GM12873 (cell line): ENCODE measurements at regions not wholly inside any gene's neighbourhood (a gene's known extent, or its start where the extent isn't known, plus 50 kb on each side); places are given as distances from the start of the nearest gene placed in this dataset.

Experiments used
- TF ChIP-seq, protein P1 (sequence below): IDR thresholded peaks from 2 replicates; pipeline ENCODE4 v1.5.1; 2012; ENCODE audit warnings: low read depth, mild to moderate bottlenecking, moderate library complexity, low read length, control low read depth; ENCODE audit not compliant: insufficient read depth; ENCODE audit errors: missing control alignments

GRCh38 chr6:21454262-21454661 lies 139.3 kb upstream of the SOX4 start:
- TF ChIP-seq, protein P1, sequence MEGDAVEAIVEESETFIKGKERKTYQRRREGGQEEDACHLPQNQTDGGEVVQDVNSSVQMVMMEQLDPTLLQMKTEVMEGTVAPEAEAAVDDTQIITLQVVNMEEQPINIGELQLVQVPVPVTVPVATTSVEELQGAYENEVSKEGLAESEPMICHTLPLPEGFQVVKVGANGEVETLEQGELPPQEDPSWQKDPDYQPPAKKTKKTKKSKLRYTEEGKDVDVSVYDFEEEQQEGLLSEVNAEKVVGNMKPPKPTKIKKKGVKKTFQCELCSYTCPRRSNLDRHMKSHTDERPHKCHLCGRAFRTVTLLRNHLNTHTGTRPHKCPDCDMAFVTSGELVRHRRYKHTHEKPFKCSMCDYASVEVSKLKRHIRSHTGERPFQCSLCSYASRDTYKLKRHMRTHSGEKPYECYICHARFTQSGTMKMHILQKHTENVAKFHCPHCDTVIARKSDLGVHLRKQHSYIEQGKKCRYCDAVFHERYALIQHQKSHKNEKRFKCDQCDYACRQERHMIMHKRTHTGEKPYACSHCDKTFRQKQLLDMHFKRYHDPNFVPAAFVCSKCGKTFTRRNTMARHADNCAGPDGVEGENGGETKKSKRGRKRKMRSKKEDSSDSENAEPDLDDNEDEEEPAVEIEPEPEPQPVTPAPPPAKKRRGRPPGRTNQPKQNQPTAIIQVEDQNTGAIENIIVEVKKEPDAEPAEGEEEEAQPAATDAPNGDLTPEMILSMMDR, result no peak

DNA sequence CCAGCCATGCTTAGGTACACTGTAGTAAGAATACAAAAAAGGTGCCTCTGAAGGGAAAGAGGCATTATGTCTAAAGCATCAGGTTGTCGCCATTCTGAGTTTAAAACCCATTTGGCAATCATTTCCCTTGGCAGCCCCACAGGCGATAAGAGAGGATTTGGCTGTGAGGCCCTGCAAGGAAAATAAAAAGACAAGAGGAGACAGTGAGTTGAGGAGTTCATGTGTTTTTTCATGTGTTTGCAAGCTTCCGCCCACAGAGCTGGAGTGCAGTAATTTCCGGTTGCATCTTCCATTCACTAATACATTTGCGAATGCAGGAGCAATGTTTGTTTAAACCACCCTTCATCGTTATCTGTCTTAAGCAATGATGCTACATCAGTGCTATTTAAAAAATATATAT lies 138.5 kb upstream of the SOX4 start:
- TF ChIP-seq, protein P1, result no peak

GRCh38 chr6:21457647-21458046 lies 135.9 kb upstream of the SOX4 start:
- TF ChIP-seq, protein P1, result no peak

- TF ChIP-seq, protein P1, result no peak
These were observed 133.9 kb upstream of the SOX4 start for GRCh38 chr6:21459641-21460040.

DNA sequence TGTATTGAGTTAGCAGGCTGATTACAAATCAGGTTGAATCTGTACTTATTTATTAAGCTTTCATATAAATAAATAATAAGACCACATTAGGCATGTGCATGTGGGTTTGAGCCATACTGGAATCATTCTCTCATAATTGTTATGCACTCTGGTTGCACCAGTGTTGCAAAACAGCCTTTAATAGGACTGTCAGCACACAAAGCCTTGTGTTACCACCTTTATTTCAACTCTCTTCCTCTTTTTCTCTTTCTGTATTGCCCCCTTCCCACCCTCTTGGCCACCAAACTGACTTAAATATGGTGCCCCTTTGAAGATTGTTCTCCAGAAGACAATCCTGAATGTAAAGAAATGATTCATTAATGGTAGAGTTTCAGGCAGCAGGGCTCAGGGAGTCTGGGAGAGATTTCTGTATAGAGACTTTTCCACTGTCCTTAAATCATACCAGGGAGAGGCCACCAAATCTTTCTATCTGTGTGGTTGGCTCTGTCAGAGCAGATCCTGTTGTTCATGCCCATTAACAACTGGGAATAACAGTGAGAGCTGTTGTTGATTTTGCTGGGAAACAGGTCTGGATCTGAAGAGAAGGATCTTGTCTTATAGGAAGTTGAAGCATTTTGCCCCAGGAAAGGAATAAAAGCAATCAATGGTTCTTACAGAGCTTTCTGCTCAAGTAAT lies 131.6 kb upstream of the SOX4 start:
- TF ChIP-seq, protein P1, result no peak

DNA sequence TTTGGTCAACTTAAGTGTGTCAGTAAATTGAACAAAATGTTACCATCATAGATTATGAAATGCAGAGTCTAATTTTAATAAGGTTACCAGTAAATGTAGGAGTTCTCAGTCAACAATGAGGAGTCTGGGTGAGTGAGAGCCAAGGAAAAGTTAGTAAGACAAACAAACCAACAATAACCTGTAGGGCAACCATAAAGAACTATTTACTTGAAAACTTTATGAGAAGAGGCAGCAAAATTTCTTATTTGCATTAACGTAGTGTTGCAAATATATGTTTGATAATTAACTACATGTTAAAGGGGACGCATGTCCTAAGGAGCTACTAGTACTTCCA lies 131.1 kb upstream of the SOX4 start:
- TF ChIP-seq, protein P1, result no peak

- TF ChIP-seq, protein P1, result no peak
These were observed 126.5 kb upstream of the SOX4 start for GRCh38 chr6:21467091-21467490.

DNA sequence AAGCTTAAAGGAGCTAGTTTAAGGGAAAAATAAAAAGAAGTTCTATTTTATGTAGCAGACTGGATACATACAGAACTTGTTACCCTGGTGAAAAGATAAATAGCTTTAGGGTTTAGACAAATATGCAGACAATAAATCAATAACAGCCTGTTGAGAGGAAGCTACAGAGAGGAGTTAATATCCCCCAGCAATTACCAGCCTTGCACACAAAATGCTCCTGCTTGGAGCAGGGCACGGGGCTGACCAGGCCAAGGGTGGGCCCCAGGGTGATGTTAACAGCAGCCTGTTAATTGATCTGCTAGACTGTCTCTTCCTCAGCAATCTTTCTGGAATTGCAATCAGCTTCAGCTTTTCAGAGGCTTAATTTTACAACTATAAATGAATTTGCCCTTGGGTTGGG lies 125.1 kb upstream of the SOX4 start:
- TF ChIP-seq, protein P1, result no peak
